ENCODE measurements at regions not wholly inside any gene's neighbourhood (a gene's known extent, or its start where the extent isn't known, plus 50 kb on each side); places are given as distances from the start of the nearest gene placed in this dataset.

DNA sequence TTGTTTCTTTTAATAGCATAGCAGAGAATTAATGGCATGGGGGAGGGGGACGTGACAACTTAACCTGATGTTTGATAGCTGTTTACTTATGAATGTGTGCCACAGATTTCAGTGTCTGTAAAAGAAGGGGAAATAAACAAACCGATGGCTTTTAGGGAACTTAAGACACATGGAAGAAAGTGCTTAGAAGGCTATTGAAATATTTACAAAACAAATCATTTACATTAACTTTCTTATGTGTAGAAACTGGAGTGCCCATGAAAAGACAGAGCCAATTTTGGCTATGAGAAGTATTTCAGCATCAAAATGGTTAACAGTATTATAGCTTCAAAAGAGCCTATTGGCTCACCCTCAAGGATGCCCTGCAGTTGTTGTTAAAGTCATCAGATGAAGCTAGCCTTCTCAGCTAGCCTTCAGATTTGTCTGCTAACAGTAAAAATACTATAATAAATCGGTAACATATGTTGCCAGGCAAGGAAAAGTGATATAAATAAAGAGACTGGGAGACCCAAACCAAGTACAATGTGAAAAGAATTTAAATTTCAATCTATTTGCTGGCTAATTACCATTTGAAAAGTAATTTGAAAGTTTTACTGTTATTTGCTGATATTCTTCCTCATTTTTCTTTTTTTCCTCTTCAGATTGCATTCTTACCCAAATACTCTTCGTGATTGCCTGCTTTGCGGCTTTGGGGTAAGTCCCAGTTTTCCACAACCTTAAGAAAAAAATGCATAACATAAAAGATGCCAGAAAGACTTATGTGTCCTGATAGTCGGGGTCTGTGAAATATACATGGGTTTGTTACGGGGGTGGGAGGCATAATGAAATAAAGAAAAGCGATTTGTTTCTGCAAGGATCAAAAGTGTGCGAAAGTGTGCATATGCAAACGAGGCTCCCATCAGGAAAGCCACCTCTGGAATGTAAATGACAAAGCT lies 256.4 kb downstream of the MEIS1 start:
- DNase-seq (ENCODE audit: low read depth): no peak

DNA sequence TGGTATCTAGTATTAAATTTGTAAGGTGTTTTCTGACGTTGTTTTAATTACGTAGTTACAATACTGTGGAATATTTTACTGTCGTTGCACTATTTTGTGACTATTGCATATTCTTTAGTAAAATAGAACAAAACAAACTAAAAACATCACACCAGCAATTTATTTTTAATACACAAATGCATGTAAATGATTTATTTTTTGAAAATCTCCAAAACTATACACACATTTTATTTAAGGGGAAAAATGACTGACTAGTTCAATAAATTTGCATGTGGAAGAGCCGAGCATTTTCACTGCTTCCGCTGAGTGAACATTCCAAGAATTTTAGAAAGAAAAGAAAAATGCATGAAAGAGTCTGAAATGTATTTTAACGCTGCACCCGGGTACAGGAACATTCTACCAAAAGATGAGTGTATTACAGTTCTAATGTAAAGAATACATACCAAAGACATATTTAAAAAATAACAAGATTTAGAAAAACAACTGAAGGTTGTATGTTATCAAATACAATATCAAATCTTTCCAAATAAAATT lies 257.7 kb downstream of the MEIS1 start:
- DNase-seq (ENCODE audit: low read depth): no peak

DNA sequence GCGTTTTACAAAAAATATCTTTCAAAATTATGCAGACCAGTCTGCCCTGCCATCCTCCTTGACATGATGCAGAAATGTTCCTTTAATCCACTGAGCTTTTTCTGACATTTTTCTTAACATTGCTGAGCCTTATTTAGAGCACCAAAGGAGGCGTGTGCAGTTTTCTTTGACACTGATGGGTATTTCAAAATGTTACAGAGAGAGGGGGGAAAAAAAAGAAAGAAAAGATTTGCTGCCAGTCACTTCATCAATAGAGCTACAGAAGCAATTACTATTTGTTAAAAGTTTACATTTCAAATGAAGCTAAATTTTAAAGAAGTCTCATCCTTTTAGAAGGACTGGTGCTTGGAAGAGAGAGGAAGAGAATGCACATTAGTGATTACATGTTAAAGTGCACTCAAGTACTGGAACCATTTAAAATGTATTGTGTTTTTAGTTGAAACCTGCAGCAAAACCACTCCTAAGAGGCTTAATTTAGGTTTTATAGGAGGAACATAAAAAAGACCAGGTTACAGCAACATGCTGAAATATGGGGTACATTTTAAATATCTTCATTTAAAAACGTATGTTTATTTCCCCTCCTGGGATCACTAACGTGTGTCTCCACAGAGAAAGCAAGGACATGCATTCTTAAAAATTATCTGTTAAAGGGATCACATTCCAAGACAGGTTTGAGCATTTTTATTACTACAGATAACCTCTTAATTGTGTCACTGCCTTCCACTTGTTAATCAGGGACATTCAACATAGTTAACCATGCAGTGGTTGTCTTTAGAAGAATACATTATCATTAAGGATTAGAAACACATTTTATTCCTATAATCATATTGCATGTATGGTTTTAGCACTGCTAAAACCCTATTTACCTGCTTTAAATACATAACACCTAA lies 258.4 kb downstream of the MEIS1 start:
- DNase-seq (ENCODE audit: low read depth): no peak

DNA sequence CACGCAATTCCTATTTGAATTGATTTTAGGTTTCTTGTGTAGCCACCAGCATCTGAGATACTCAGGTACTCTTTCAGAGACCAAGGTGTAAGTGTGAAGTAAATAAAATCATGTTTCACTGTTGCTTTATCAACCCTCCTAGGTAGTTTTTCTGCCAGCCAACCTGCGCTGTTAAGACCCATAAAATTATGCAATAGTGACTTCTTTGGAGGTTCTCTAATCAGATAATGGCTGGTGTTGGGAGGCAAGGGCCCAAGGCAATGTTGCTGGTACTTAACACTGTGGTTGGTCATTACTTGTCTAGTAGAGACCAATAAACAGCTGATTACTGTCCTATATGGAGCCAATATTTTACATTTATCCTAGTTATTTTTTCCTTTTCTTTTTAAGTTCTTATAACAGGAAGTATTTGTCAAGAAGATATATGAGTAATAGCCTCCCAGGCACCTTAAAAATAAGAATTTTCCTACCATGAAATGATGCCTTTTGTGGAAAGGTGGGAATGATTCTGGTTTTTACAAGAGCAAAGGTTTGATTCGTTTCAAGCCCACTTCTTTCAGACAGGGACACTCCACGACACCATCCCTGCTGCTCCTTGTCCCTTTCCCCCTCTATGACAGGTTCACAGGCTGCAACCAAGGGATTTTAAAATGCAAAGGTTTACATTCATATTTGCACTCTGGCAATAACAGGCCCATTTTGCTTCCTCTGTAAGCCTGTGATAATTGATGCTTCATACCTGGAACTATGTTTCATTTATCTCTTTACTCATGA lies 259.3 kb downstream of the MEIS1 start:
- DNase-seq (ENCODE audit: low read depth): no peak

DNA sequence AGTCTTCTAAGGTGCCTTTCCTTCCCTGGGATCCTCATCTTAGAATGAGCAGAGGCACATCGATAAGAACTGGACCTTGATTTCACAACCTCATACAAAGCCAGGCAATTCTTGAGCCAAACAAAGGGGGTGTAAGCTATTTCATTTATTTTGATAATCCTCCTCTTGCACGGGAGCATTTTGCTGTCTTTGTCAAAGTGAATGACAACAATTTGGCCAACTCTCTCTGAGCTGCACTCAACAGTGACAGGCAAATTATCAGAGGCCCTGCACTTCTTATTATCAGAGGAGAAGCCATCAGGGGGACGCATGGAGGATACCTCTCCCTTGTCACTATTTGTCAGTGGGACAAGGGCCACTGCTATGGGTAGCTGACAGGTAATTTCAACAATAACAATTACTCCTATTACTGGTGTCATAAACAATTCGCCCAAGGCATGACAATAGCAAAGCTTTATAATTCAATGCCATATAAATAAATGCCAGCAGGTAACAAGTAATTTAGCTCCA lies 260.4 kb downstream of the MEIS1 start:
- no peak for DNase-seq (ENCODE audit: low read depth)

DNA sequence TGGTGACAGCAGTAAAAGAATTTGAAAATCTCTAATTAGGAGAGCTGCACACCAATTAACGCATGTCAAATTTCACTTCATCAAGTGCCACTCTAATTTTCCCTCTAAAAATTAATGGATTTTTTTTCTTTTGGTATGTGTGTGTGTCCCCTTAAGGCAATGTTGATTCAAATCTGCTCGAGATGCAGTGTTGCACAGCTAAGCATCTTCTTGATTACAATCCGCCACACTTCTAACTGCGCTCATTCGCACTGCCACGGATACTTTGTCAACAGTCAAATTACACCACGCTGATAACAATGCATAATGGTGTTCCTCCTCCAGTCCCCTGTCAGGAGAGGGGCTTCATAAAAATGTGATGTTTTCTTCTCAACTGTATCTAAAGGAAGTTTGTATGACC lies 261.4 kb downstream of the MEIS1 start:
- no peak for DNase-seq (ENCODE audit: low read depth)

DNA sequence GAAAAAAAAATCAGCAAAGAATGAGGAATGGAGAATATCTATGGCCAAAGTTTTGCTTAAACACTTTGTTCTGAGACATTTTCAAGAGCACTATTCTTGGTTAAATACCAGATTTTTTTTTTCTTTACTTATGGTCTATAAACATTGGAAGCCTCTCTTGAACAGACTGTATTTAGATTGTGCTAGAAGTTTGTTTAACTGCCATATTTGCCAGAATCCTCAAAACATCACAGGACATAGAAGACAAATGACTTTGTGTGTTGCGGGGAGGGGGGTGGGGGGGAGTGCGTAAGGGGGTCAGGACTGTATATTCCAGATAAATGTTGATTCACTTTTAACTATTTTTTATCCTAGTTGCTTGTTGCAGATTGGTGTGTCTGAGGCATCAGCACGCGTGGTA lies 262.0 kb downstream of the MEIS1 start:
- no peak for DNase-seq (ENCODE audit: low read depth)

DNA sequence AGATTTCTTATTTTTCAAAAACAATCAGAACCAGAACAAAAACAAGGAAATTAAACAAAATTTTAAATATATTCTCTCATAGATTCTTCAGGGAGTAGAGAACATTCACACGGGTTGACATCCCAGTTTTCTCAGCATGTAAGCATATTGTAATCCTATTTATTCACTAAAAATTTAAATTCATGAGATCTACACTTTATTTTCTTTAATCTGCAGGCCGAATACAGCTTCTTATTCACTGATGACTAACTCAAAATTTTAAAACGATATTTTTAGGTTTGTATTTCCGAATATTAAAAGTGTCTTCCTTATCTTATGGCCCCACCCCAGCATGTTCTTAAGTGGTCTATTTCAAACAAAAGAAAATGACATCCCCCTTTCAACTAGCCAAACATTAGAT lies 262.4 kb downstream of the MEIS1 start:
- no peak for DNase-seq (ENCODE audit: low read depth)

DNA sequence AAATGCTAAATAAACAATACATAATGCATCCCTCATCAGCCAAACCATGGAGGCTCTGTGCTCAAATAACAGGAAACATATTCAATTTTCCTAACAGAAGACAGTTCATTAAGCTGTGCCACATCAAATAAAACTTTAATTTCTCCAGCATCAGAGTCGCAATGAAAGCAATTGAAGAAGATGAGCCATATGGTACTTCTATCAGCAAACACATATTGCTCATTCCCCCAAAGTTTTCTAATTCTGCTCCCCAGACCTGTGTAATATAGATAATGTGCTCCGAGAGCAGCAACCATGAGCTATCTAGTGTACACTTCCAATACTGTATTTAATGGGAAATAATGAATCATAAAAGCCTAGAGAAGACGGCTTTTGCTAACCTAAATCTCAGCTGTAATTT lies 263.2 kb downstream of the MEIS1 start:
- DNase-seq (ENCODE audit: low read depth): no peak

DNA sequence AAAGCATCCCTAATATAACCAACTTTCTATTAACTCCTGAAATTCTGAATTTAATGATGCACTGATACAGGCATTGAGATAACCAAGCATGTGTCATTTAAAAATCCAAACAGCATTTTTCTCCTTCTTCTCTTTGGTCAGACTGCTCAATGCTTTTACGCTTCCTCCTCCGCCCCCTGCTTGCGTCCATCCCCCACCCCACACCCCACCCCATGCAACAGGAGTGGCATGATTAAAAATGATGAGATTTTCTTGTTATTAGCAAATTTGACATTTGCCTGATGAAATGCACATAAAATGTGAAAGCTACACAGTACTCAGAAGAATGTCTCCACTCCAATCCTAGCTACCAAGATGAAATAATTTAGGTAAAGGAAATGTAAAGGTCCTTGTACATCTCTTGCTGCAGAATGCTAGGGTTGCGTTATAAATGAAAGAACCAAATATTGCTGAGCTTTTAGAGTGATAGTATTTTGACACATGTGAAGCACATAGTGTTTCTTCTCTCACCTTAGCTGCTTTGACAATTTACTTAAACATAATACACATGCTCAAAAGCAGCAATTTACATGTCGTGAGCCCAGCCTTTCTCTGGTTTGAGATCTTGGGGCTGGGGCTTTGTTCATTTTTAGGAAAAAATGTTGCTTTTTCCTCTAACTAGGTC lies 263.8 kb downstream of the MEIS1 start:
- DNase-seq (ENCODE audit: low read depth): no peak

DNA sequence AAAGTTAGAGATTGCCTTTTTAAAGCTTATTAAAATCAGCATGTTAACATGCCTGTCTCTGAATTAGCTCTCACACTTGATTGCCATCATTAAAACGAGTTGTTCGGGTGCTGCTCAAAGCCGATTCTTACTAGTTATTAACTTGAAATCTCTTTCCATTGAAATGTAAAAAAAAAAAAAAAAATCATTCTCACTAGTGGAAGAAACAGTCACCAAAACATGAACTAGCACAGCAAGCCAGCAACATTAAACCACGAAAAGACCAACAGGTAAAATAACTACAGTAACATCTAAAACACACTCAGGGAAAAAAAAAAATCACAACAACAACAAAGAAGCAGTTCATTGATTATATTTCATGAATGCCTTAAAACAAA lies 264.5 kb downstream of the MEIS1 start:
- no peak for DNase-seq (ENCODE audit: low read depth)

DNA sequence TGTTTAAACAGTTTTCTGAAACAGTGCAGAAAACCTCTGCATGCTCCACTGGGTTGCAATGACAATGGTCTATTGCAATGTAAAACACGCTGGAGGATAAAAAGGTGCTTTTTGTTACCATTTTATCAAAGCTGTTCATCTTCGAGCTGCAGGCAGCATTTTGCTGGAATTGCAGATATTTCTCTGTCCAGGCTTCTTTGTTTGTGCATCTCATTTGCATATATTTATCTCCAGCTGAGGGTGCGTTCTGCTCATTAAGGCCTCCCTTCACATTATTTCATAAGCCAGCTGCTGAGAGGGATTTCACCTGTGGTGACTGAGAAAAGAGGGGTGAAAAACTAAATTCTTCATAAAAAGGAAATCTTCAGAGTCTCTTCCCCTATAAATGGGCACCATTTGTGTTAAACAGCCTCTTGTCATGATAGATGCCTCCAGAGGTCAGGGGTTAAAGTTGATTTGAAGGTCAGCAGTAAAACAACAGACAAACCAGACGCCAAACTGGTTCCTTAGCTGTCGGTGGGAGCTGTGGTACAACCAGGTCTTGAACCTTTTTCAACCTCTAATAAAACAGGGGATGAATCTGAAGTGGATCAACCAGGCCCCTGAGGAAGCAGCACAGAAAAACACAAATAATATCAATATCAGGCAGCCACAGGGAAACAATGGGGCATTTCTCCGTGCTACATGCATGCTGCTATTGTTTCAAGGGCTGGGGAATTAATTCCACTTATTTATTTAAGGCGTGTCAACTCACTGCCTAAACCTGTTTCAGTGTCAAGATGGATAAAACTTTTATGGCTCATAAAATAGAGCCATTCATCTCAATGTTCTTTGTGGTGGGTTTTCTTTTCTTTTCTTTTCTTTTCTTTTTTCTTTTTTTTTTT lies 265.1 kb downstream of the MEIS1 start:
- no peak for DNase-seq (ENCODE audit: low read depth)

DNA sequence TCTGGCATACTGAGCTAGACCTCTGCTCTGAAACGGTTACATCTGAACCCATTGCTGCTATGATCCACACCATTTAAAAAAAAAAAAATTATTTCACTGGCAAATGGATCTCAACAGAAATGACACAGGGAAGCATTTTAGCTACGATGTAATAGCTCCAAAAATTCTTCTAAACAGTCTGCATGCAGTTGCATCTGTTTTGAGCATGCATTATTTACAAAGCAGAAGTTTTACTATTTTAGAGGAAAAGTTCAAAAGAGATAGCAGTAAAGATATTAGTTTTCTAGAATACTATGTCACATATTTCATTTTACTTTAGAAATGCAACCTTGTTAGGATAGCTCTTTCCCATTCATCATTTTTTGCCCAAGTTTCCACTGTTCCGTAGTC lies 265.7 kb downstream of the MEIS1 start:
- DNase-seq (ENCODE audit: low read depth): no peak

DNA sequence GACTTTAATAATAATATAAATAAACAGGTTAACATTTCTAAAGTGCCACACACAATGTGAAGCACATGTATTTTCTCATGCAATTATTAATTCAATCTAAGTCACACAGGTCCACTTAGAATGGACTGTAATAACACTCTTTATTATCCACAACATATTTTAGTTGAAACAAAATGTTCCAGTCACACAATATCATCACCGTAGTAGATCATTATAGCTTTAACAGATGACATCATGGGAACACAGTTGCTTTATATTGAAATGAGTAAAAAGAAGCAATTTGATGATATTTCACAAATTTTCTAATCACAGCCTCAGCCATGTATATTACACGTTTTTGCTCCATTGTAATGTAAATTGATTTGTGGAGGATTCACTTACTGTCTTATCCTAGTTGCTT lies 266.3 kb downstream of the MEIS1 start:
- no peak for DNase-seq (ENCODE audit: low read depth)

DNA sequence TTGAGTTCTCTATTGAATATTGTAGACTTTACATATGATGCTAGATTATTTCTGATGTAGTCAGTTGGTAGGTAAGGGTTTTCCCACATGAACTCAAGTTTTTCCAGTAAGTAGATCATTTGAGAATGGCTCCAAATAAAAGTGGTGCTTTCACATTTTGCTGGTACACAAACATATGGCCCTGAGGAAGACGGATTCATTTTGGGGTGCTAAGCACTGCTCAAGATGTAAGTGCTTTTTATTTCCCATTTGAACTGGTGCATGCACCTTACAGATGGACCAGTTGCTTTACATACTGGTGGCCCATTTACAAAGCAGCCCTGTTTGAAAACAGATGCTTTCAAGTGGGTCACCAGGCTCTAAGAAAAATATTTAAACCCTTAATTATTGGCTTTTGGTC lies 266.7 kb downstream of the MEIS1 start:
- no peak for DNase-seq (ENCODE audit: low read depth)

DNA sequence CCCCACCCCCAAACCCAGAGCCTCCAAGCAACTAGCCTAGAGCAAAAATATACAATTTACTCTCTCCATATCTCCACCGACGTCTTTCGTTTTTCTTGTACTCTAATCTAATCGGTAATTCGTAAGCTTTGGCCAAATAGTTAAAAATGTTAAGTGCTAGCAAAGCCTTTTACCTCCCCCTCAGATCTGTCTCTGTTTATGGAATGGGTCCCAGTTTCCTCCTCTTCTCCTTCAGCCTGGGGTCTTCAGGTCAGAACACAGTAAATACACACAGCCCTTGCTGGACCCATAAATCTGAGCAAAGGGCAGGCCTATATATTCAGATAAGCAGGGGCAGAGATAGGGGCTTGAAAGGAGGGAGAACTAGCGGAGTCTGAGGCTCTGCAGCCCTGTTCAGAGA lies 267.4 kb downstream of the MEIS1 start:
- DNase-seq (ENCODE audit: low read depth): no peak

DNA sequence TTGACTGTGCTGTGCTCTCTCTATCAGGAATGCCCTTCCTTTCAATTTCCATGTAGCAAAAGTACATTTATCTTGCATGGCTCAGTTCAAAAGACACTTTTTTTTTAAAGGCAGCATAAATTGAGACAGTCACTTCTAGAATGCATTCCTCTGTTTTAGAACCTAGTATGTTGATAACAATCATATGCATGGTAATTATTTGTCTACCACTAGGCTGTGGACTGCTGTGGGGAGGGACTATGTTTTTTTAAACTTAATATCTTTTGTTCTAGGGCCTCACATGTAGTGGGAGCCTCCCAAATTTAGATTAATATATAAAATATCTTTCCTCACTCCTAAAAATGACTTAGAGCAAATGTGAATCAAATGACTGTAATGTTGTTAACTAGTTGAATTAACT lies 269.9 kb downstream of the MEIS1 start:
- DNase-seq (ENCODE audit: low read depth): no peak

DNA sequence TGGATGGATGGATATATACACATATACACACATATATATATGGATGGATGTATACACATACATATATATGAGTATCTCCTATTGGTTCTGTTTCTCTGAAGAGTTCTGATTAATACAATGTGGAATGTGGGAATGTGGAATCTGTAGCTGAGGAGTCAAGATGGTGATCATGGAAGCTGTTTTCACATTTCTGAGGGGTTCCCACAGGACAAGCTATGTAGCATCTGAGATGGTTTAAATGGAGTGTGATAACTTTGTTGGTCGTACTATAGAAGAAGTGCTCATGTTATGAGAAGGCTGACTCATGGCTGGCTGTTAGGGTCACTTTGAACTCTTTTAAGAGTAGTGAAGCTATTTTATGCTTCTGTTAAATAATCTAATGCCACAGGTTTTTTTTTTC lies 279.7 kb downstream of the MEIS1 start:
- no peak for DNase-seq (ENCODE audit: low read depth)

DNA sequence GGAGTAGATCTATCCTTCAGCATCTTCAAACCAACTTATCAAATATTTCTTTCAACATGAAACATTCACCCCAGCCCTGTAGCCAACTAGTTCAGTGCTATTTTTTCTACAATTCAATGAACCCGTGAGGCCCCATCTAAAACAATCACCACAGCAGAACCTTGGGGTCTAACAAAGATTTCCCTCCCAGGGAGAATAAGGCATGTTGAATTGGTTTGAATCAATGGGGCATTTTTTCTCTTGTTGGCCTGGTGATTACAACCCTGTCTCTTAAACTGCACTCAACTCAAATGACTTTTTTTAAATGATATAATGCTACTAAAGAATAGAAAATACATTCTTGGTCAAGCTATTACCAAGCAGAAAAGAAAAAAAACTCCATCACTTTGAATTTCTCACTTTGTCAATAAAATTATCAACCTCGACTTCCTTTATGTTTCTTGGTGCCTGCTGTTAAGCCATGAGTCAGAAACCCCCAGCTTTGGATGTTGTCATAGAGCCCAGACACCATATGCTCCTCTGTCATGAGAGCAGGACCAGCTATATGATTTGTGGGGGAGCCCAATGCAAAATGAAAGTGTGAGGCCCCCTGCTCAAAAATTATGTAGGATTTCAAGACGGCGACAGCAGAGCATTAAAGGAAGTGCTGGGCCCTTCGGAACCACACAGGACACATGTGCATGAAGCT lies 282.4 kb downstream of the MEIS1 start:
- no peak for DNase-seq (ENCODE audit: low read depth)

DNA sequence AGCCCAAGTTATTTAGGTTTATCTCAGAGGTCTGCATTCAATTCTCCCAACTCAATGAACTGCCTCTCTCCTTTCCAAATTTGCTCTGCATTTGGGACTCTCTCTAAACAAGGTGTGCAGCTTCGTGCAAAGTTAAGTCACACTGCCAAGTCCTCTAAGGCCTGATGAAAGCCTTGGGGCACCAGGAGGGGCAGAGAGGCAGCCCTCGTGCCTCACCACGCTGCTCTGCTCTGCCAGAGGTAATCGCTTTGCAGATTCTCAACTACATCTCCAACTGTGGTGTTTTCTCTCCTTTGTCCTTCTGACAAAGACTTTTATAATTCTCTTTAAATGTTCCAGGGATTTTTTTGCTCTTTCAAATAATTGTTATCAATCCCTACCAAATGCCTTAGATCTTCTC lies 283.0 kb downstream of the MEIS1 start:
- DNase-seq (ENCODE audit: low read depth): no peak
